Pancreas (tissue), 10 donors: ENCODE measurements at regions not wholly inside any gene's neighbourhood (a gene's known extent, or its start where the extent isn't known, plus 50 kb on each side); places are given as distances from the start of the nearest gene placed in this dataset.
"Not testable (repeated sequence)": the region's sequence is repeated elsewhere in the genome, so short reads cannot be mapped to it uniquely, and the experiment has no call there.

Source experiments
- ATAC-seq, 4 donors: fragments of 200-7000 bp; cut with Tn5 transposase; one replicate each; pipeline versions ENCODE4 v1.8.0 to v1.9.1; 2020; ENCODE audit warnings: mild to moderate bottlenecking in 4 of 4, moderate library complexity in 4 of 4
- DNase-seq, 6 donors: peaks; one replicate each; pipeline ENCODE4 v3.0.0-alpha.2; 2020
- FAIRE-seq: peaks from 2 replicates; lab custom pipeline; 2012; peaks lifted over from hg19 to GRCh38; lab: Jason Lieb, UNC
- H3K27ac ChIP-seq, 4 donors: fragments of 200-600 bp; sonication (generic); 1 replicate in 3 of 4; 2 replicates in 1 of 4; pipeline versions ENCODE4 v1.5.0 to v1.8.0; 2020
- H3K27me3 ChIP-seq, 4 donors: fragments of 200-600 bp; one replicate each; pipeline ENCODE4 v1.8.0; 2021
- H3K36me3 ChIP-seq, 3 donors: fragments of 200-600 bp; sonication (generic) in 1 of 3; one replicate each; pipeline versions ENCODE4 v1.5.0 to v1.8.0; 2020 to 2021
- H3K4me1 ChIP-seq, 3 donors: fragments of 200-600 bp; one replicate each; pipeline ENCODE4 v1.8.0; 2021
- H3K4me3 ChIP-seq, 4 donors: fragments of 200-600 bp; sonication (generic) in 2 of 4; one replicate each; pipeline versions ENCODE4 v1.5.0 to v1.8.0; 2020 to 2021
- H3K9me3 ChIP-seq, 4 donors: fragments of 200-600 bp; one replicate each; pipeline ENCODE4 v1.8.0; 2021
- WGBS, 2 donors: extraction: QIAGEN DNeasy Blood & Tissue Kit; methylation state at CpG; one replicate each; pipeline ENCODE4 v1.1.7; 2013; 5-methylcytosine and 5-hydroxymethylcytosine counted together
- intact Hi-C, 3 donors: fragments of 100-400 bp; cut with DNase I; formaldehyde crosslinking; loops; one replicate each; pipeline versions ENCODE4 v1.11.1 to v1.14.2; 2022
- TF ChIP-seq, protein P1 (sequence below), 4 donors: fragments of 200-600 bp; sonication (generic) in 3 of 4; IDR thresholded peaks; one replicate each; pipeline versions ENCODE4 v1.5.0 to v1.8.0; 2021; ENCODE audit warnings: antibody characterized with exemption in 4 of 4
- donor health status: healthy with polysubstance abuse.
- donor health status: DM: no; HTN: no; CAD: no; lungs with moderate emphysema.
- donor health status: DM: no; HTN: no; CAD: no.
- donor health status: control.
- donor health status: control.
- donor health status: Bipolar disorder and iron deficiency.
- donor health status: DM: yes; HTN: yes; CAD: no.
- donor health status: DM: no; HTN: no; CAD: no.
- donor health status: DM: no; HTN: no; CAD: no.
- donor health status: DM: yes; HTN: yes; CAD: no.

DNA sequence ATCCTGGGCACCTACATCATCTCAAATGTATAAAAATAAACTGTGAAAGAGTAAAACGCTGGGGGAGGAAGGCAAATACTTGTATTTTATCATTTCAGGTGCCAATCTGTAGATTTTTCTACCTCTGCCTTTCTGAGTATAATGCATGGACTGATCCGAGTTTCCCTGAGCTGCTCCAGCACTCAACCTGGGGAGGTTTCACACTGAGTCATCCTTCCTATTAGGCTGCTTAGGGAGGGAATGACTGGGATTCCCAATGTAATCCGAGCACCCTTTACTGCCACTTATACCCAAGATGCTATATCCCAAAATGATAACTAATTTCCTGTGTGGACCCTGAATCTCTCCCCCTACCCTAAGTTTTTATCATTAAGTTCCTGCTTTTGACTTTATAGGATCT, 126.6 kb downstream of the HNRNPD start:
- H3K27ac ChIP-seq = no peak overlapping the region
- FAIRE-seq (no peak), DNase-seq (no peak), ATAC-seq (no peak)
- H3K4me3 ChIP-seq = no peak overlapping the region
- intact Hi-C loops = no loop called here
- 35 to 41% methylated on average over 3 of the region's 3 CpGs for WGBS, 2 donors
- no peaks in the 10 kb centered on the region for H3K27me3 ChIP-seq
- no peaks in the 10 kb centered on the region for H3K36me3 ChIP-seq
- no peaks in the 10 kb centered on the region for H3K4me1 ChIP-seq
- no peaks in the 10 kb centered on the region for H3K9me3 ChIP-seq
- TF ChIP-seq, protein P1, sequence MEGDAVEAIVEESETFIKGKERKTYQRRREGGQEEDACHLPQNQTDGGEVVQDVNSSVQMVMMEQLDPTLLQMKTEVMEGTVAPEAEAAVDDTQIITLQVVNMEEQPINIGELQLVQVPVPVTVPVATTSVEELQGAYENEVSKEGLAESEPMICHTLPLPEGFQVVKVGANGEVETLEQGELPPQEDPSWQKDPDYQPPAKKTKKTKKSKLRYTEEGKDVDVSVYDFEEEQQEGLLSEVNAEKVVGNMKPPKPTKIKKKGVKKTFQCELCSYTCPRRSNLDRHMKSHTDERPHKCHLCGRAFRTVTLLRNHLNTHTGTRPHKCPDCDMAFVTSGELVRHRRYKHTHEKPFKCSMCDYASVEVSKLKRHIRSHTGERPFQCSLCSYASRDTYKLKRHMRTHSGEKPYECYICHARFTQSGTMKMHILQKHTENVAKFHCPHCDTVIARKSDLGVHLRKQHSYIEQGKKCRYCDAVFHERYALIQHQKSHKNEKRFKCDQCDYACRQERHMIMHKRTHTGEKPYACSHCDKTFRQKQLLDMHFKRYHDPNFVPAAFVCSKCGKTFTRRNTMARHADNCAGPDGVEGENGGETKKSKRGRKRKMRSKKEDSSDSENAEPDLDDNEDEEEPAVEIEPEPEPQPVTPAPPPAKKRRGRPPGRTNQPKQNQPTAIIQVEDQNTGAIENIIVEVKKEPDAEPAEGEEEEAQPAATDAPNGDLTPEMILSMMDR (IDR thresholded peaks at IDR 0.05) = no peak

DNA sequence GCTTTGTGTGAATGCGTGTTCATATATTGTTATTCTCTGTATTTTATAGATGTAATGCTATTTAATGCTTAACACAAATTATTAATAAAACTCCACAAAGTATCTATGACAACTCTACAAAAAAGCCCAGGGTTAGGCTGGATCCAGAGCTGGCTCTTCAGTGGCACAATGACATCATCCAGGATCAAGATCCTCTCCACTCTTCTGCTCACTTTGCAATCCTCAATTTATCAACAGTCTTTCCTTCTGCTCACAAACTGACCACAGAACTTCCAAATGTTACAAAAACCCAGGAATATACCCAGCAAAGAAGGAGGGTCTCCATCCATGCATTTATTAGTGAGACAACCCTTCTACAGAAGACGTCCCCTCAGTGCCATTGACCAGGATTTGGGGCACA, 132.3 kb downstream of the HNRNPD start:
- Histone ChIP-seq H3K9me3 (no peaks in the 10 kb centered on the region), H3K4me1 (no peaks in the 10 kb centered on the region), H3K27me3 (no peaks in the 10 kb centered on the region), H3K27ac (no peak overlapping the region), H3K36me3 (no peaks in the 10 kb centered on the region), H3K4me3 (no peak overlapping the region)
- no peak for ATAC-seq
- TF ChIP-seq, protein P1 (IDR thresholded peaks at IDR 0.05) = no peak
- intact Hi-C loops = no loop called here
- no peak for FAIRE-seq
- no peak for DNase-seq
- WGBS, 2 donors = 65 to 68% methylated on average over 2 of the region's 2 CpGs

DNA sequence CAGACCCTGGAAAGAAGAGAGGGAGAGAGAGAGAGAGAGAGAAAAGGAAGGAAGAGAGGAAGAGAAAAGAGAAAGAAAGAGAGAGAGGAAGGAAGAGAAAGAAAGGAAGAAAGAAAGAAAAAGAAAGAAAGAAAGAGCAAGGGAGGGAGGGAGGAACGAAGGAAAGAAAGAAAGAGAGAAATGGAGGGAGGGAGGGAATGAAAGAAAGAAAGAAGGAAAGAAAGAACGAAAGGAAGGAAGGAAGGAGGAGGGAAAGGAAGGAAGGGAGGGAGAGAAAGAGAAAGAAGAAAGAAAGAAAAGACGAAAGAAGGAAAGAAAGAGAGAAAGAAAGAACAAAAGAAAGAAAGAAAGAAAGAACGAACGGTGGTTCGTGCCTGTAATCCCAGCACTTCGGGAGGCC, 133.4 kb downstream of the HNRNPD start:
- FAIRE-seq (no peak), ATAC-seq (no peak), DNase-seq (no peak)
- no peaks in the 10 kb centered on the region for H3K9me3 ChIP-seq
- TF ChIP-seq, protein P1 (IDR thresholded peaks at IDR 0.05) = no peak
- H3K4me3 ChIP-seq = no peak overlapping the region
- no peak overlapping the region for H3K27ac ChIP-seq
- no peaks in the 10 kb centered on the region for H3K4me1 ChIP-seq
- intact Hi-C loops = no loop called here
- no peaks in the 10 kb centered on the region for H3K27me3 ChIP-seq
- H3K36me3 ChIP-seq = no peaks in the 10 kb centered on the region
- WGBS, 2 donors = 77 to 84% methylated on average over 7 of the region's 7 CpGs

DNA sequence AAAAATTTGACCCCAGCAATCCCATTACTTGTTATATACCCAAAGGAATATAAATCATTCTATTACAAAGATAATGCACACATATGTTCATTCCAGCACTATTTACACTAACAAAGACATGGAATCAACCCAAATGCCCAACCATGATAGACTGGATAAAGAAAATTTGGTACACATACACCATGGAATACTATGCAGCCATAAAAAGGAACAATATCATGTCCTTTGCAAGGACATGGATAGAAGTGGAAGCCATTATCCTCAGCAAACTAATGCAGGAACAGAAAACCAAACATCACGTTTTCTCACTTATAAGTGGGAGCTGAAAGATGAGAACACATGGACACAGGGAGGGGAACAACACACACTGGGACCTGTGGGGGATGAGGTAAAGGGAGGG, 136.6 kb downstream of the HNRNPD start:
- WGBS, 2 donors = 41 to 51% methylated on average over 1 of the region's 1 CpG
- intact Hi-C loops, FAIRE-seq: not testable (repeated sequence)

DNA sequence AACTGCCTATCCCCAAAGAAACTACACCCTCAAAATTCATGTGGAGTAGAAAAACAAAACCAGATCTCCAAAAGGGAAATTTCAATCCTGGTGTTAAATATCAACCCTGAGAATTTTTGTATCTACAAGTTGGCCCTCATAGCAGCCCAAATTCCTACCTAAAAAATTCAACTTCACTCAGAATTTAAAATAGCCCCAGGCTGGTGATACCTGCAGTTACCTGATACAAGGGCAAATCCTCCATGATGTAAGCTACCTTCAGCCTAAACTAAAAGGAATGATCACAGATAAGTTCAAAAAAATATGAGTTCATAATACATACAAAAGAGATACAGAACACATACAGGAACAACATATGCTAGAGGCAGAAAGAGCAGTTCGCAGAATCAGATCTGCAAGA, 138.4 kb downstream of the HNRNPD start:
- no peaks in the 10 kb centered on the region for H3K36me3 ChIP-seq
- intact Hi-C loops = no loop called here
- H3K4me1 ChIP-seq = no peaks in the 10 kb centered on the region
- DNase-seq (no peak), ATAC-seq (no peak), FAIRE-seq (no peak)
- 55 to 66% methylated on average over 1 of the region's 1 CpG for WGBS, 2 donors
- TF ChIP-seq, protein P1 (IDR thresholded peaks at IDR 0.05) = no peak
- H3K27ac ChIP-seq = no peak overlapping the region
- no peaks in the 10 kb centered on the region for H3K9me3 ChIP-seq
- no peaks in the 10 kb centered on the region for H3K27me3 ChIP-seq
- no peak overlapping the region for H3K4me3 ChIP-seq

More for the DNA sequence above, 136.6 kb downstream of the HNRNPD start:
- not testable (repeated sequence) for H3K27ac ChIP-seq, H3K4me1 ChIP-seq, H3K27me3 ChIP-seq, H3K36me3 ChIP-seq, ATAC-seq, H3K9me3 ChIP-seq, DNase-seq, H3K4me3 ChIP-seq

DNA sequence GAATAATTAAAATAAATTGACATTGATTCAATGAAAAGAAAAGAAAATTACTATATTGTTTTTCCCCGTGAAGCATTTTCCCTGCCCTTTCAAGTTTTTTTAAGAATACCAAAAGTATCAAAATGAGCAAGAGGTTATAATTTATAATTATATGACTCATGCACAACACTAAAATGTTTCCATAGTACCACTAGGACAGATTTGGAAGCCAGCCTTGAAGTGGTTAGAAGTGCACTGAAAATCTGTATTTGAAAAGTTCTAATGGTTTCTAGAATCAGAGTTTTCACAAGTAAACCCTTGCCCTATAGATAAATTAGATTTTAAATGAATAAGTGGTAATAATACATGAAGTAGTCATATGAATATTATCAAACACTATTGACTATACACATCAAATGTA, 140.9 kb downstream of the HNRNPD start:
- no peak for ATAC-seq
- intact Hi-C loops = no loop called here
- H3K27me3 ChIP-seq = no peaks in the 10 kb centered on the region
- no peak for DNase-seq
- WGBS, 2 donors = 74 to 89% methylated on average over 1 of the region's 1 CpG
- H3K4me3 ChIP-seq = no peak overlapping the region
- H3K27ac ChIP-seq = no peak overlapping the region
- H3K9me3 ChIP-seq = no peaks in the 10 kb centered on the region
- H3K4me1 ChIP-seq = no peaks in the 10 kb centered on the region
- TF ChIP-seq, protein P1 (IDR thresholded peaks at IDR 0.05) = no peak
- no peaks in the 10 kb centered on the region for H3K36me3 ChIP-seq
- FAIRE-seq = no peak
